WERI-Rb-1 (cell line): ENCODE measurements at regions not wholly inside any gene's neighbourhood (a gene's known extent, or its start where the extent isn't known, plus 50 kb on each side); places are given as distances from the start of the nearest gene placed in this dataset.
A peak's percentile ranks its signal among the peaks of the same experiment; 100 is the strongest.

Source experiments
- DNase-seq: peaks from one replicate; pipeline ENCODE4 v3.0.0-alpha.2; 2020
- H3K27ac ChIP-seq: fragments of 250-450 bp; sonication (Bioruptor Pico); 2 replicates; pipeline ENCODE4 v1.5.1; 2020; ENCODE audit warnings: mild to moderate bottlenecking, moderate library complexity
- H3K27me3 ChIP-seq: fragments of 250-450 bp; sonication (Bioruptor Pico); 2 replicates; pipeline ENCODE4 v1.5.1; 2021; ENCODE audit warnings: mild to moderate bottlenecking, low read depth, moderate library complexity; ENCODE audit not compliant: insufficient read depth, severe bottlenecking
- H3K36me3 ChIP-seq: fragments of 250-450 bp; sonication (Bioruptor Pico); 2 replicates; pipeline ENCODE4 v1.5.1; 2020; ENCODE audit warnings: mild to moderate bottlenecking, moderate library complexity
- H3K4me3 ChIP-seq: 2 replicates; pipeline ENCODE4 v1.5.1; 2011; ENCODE audit warnings: low read depth, mild to moderate bottlenecking, control low read depth, low read length
- H3K9me3 ChIP-seq: fragments of 250-450 bp; sonication (Bioruptor Pico); 2 replicates; pipeline ENCODE4 v1.5.1; 2021; ENCODE audit warnings: mild to moderate bottlenecking, moderate library complexity; ENCODE audit not compliant: severe bottlenecking
- CTCF ChIP-seq: IDR thresholded peaks from 2 replicates; pipeline ENCODE4 v1.5.1; 2011; ENCODE audit warnings: low read depth, mild to moderate bottlenecking, control low read depth, inconsistent platforms, low read length

GRCh38 chr10:1963341-1963740 is 226.0 kb upstream of the ADARB2 start:
- TF ChIP-seq CTCF: no peak
- H3K36me3 ChIP-seq: no peaks in the 10 kb centered on the region
- no peaks in the 10 kb centered on the region for H3K27me3 ChIP-seq

DNA sequence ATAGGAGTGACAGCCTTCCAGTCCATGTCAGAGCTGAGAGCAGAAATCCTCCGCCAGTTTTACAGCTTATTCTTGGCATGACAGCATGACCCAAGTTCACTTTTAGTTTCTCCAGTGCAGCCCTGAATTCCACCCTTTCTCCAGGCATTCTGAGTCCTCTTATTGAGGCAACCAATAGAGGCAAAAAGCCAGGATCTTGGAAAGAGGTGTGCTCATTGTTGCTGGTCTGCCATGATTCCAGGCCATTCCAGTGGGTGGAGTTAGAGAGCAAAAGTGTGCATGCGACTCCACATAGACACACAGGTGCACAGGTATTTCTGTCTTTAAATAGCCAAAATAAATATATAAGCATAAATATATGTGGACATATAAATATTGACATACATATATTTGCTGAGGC is 224.7 kb upstream of the ADARB2 start:
- no peaks in the 10 kb centered on the region for H3K36me3 ChIP-seq
- no peaks in the 10 kb centered on the region for H3K27me3 ChIP-seq
- H3K9me3 ChIP-seq: no peaks in the 10 kb centered on the region
- peak; percentile 37; the same call in 1 of the 2 replicates for TF ChIP-seq CTCF
- no peak overlapping the region for H3K4me3 ChIP-seq
- H3K27ac ChIP-seq: no peak overlapping the region
- DNase-seq: no peak

More at GRCh38 chr10:1963341-1963740, 226.0 kb upstream of the ADARB2 start:
- H3K9me3 ChIP-seq: no peaks in the 10 kb centered on the region
- no peak overlapping the region for H3K27ac ChIP-seq
- H3K4me3 ChIP-seq: no peak overlapping the region
- DNase-seq: no peak

DNA sequence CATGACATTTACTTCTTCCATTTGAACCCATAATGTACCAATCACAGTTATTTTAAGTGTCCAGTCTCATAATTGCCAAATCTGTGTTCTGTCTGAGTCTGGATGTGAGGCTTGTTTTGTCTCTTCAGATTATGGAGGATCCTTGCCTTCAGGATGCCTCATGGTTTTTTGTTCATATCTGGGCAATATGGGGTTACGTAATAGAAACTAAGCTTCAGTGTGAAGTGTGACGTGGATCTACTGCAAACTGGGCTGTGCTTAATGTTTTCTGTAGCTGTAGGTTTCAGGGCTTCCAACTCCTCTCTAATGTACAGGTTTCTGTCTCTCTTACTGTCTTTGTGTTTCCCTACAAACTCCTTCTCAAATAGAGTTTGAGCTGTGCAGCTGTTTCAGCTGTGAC is 223.7 kb upstream of the ADARB2 start:
- no peak overlapping the region for H3K27ac ChIP-seq

GRCh38 chr10:1957057-1957456 is 219.7 kb upstream of the ADARB2 start:
- no peak for DNase-seq
- Histone ChIP-seq H3K27me3 (no peaks in the 10 kb centered on the region), H3K27ac (no peak overlapping the region), H3K9me3 (no peaks in the 10 kb centered on the region), H3K4me3 (no peak overlapping the region), H3K36me3 (no peaks in the 10 kb centered on the region)
- TF ChIP-seq CTCF: no peak

More for the DNA sequence above, 223.7 kb upstream of the ADARB2 start:
- no peaks in the 10 kb centered on the region for H3K36me3 ChIP-seq
- no peaks in the 10 kb centered on the region for H3K9me3 ChIP-seq
- DNase-seq: no peak
- H3K4me3 ChIP-seq: no peak overlapping the region
- H3K27me3 ChIP-seq: no peaks in the 10 kb centered on the region
- TF ChIP-seq CTCF: no peak

DNA sequence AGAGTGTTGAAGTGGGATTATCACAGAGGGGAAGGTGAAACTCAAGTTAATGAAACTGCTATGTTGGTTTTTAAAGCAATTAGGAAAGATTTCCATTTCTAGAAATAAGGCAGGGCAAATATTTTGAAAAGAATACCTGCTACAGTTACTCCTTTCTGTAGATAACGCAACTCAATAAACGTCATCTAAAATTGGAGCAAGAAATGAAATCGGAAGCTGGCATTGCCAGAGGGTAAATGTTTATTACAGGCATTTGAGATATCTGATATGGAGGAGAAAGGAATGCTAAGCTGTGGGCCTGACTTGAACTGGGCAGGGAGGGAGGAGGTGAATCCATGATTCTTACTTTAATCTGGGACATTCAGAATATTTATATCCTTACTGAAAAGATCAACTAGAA is 217.0 kb upstream of the ADARB2 start:
- DNase-seq: no peak
- Histone ChIP-seq H3K4me3 (no peak overlapping the region), H3K9me3 (no peaks in the 10 kb centered on the region), H3K36me3 (no peaks in the 10 kb centered on the region), H3K27me3 (no peaks in the 10 kb centered on the region), H3K27ac (no peak overlapping the region)
- TF ChIP-seq CTCF: no peak
